HEK293T (cell line): ENCODE measurements at regions not wholly inside any gene's neighbourhood (a gene's known extent, or its start where the extent isn't known, plus 50 kb on each side); places are given as distances from the start of the nearest gene placed in this dataset.

ENCODE experiments used
- ARNT ChIP-seq: fragments of 450-650 bp; IDR thresholded peaks from 2 replicates; pipeline ENCODE4 v1.6.1; 2017; ENCODE audit warnings: mild to moderate bottlenecking
- ELF4 ChIP-seq: fragments of 450-650 bp; IDR thresholded peaks from 2 replicates; pipeline ENCODE4 v1.6.1; 2017; ENCODE audit warnings: antibody characterized with exemption
- FOXA1 ChIP-seq: fragments of 450-650 bp; IDR thresholded peaks from 2 replicates; pipeline ENCODE4 v1.6.1; 2016; ENCODE audit warnings: mild to moderate bottlenecking
- FOXK2 ChIP-seq: fragments of 450-650 bp; IDR thresholded peaks from 2 replicates; pipeline ENCODE4 v1.6.1; 2016; ENCODE audit warnings: mild to moderate bottlenecking
- FOXM1 ChIP-seq: fragments of 450-650 bp; IDR thresholded peaks from 2 replicates; pipeline ENCODE4 v1.6.1; 2017; ENCODE audit warnings: mild to moderate bottlenecking, borderline replicate concordance
- HDGF ChIP-seq: fragments of 450-650 bp; IDR thresholded peaks from 2 replicates; pipeline ENCODE4 v1.6.1; 2017; ENCODE audit warnings: antibody characterized with exemption, borderline replicate concordance
- NFRKB ChIP-seq: fragments of 450-650 bp; IDR thresholded peaks from 2 replicates; pipeline ENCODE4 v1.6.1; 2016; ENCODE audit warnings: mild to moderate bottlenecking, moderate library complexity
- SP1 ChIP-seq: fragments of 450-650 bp; IDR thresholded peaks from 2 replicates; pipeline ENCODE4 v1.6.1; 2017
- SUZ12 ChIP-seq: fragments of 450-650 bp; IDR thresholded peaks from 2 replicates; pipeline ENCODE4 v1.6.1; 2016; ENCODE audit warnings: mild to moderate bottlenecking
- TARDBP ChIP-seq: fragments of 450-650 bp; IDR thresholded peaks from 2 replicates; pipeline ENCODE4 v1.6.1; 2016
- TF ChIP-seq, protein P1 (sequence below): fragments of 450-650 bp; IDR thresholded peaks from 2 replicates; pipeline ENCODE4 v1.6.1; 2016

DNA sequence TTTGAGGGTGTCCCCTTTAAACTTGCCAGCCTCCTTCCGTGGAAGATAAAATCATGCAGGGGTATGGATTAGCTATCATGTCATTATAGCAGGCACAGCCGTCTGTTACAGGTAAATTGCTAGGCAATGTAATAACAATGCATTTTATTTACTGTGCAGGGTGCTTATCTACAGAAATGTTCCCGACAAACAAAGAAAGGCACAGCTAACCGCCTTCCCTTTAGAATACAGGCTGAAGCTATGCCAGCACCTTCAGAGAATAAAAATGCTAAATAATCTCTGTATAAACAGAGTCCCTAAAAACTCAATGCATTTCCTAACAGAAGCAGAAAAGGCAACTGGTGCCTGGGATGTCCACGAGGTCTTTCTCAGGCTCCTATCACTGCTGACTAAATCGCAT lies 239.2 kb downstream of the SPTSSA start:
- TF ChIP-seq FOXK2 = no peak
- TF ChIP-seq SUZ12 = no peak
- TF ChIP-seq HDGF = no peak
- TF ChIP-seq FOXA1 = no peak
- no peak for TF ChIP-seq ELF4
- no peak for TF ChIP-seq FOXM1
- TF ChIP-seq ARNT = no peak
- no peak for TF ChIP-seq SP1
- TF ChIP-seq NFRKB = no peak
- TF ChIP-seq TARDBP = no peak
- TF ChIP-seq, protein P1, sequence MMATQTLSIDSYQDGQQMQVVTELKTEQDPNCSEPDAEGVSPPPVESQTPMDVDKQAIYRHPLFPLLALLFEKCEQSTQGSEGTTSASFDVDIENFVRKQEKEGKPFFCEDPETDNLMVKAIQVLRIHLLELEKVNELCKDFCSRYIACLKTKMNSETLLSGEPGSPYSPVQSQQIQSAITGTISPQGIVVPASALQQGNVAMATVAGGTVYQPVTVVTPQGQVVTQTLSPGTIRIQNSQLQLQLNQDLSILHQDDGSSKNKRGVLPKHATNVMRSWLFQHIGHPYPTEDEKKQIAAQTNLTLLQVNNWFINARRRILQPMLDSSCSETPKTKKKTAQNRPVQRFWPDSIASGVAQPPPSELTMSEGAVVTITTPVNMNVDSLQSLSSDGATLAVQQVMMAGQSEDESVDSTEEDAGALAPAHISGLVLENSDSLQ = no peak
